Uterus (tissue), 2 donors: ENCODE measurements at regions not wholly inside any gene's neighbourhood (a gene's known extent, or its start where the extent isn't known, plus 50 kb on each side); places are given as distances from the start of the nearest gene placed in this dataset.

Source experiments
- POLR2A ChIP-seq, 2 donors: fragments of 450-650 bp; IDR thresholded peaks; one replicate each; pipeline ENCODE4 v1.6.1; 2016; ENCODE audit warnings: antibody characterized with exemption in 2 of 2, mild to moderate bottlenecking in 1 of 2, moderate library complexity in 1 of 2
- TF ChIP-seq, protein P1 (sequence below), 4 experiments: fragments of 200-600 bp in 2 of 4; fragments of 450-650 bp in 2 of 4; sonication (generic) in 2 of 4; IDR thresholded peaks; one replicate each; pipeline ENCODE4 v1.5.1; 2016 to 2019; ENCODE audit warnings: antibody characterized with exemption in 4 of 4, mild to moderate bottlenecking in 2 of 4, moderate library complexity in 1 of 4

DNA sequence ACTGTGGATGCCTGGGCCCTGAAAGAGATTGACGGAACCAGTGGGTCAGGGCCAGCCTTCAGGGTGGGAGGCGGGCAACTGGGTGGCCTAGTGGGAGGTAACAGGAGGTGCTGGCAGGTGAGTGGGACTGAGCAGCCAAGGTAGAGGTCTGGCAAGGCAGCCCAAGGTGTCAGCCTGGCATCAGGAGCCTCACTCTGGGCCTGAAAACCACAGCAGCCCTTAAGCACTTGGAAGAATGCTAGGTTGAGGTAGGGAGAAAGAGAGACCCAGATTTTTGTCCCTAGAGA is 315.8 kb upstream of the PRICKLE1 start:
- TF ChIP-seq, protein P1, sequence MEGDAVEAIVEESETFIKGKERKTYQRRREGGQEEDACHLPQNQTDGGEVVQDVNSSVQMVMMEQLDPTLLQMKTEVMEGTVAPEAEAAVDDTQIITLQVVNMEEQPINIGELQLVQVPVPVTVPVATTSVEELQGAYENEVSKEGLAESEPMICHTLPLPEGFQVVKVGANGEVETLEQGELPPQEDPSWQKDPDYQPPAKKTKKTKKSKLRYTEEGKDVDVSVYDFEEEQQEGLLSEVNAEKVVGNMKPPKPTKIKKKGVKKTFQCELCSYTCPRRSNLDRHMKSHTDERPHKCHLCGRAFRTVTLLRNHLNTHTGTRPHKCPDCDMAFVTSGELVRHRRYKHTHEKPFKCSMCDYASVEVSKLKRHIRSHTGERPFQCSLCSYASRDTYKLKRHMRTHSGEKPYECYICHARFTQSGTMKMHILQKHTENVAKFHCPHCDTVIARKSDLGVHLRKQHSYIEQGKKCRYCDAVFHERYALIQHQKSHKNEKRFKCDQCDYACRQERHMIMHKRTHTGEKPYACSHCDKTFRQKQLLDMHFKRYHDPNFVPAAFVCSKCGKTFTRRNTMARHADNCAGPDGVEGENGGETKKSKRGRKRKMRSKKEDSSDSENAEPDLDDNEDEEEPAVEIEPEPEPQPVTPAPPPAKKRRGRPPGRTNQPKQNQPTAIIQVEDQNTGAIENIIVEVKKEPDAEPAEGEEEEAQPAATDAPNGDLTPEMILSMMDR (IDR thresholded peaks at IDR 0.05): no peak
- TF ChIP-seq POLR2A (IDR thresholded peaks at IDR 0.05): no peak
